Keratinocyte (primary cell): ENCODE measurements at regions not wholly inside any gene's neighbourhood (a gene's known extent, or its start where the extent isn't known, plus 50 kb on each side); places are given as distances from the start of the nearest gene placed in this dataset.

ENCODE experiments used
- DNase-seq: peaks from one replicate; pipeline ENCODE4 v3.0.0-alpha.2; 2011; ENCODE audit warnings: low read depth, missing footprints, low spot score
- FAIRE-seq: peaks from 2 replicates; lab custom pipeline; 2011; peaks lifted over from hg19 to GRCh38; lab: Jason Lieb, UNC
- H2AFZ ChIP-seq: 2 replicates; pipeline ENCODE4 v1.6.0; 2012; ENCODE audit warnings: low read length, control low read depth, inconsistent platforms; ENCODE audit not compliant: control insufficient read depth
- H3K27ac ChIP-seq: 2 replicates; pipeline ENCODE4 v1.5.1; 2011; ENCODE audit warnings: low read length; ENCODE audit not compliant: control insufficient read depth, insufficient read depth
- H3K27me3 ChIP-seq: 3 replicates; pipeline ENCODE4 v1.6.0; 2011; ENCODE audit warnings: low read length; ENCODE audit not compliant: control insufficient read depth, insufficient read depth; ENCODE audit errors: extremely low read depth
- H3K36me3 ChIP-seq, 2 experiments: 2 replicates in 1 of 2; 3 replicates in 1 of 2; pipeline ENCODE4 v1.5.1; 2011; ENCODE audit warnings: low read length in 2 of 2, mild to moderate bottlenecking in 1 of 2; ENCODE audit not compliant: control insufficient read depth in 2 of 2, insufficient read depth in 2 of 2; ENCODE audit errors: extremely low read depth in 1 of 2
- H3K4me1 ChIP-seq: 3 replicates; pipeline ENCODE4 v1.5.1; 2011; ENCODE audit warnings: low read length; ENCODE audit not compliant: control insufficient read depth, insufficient read depth; ENCODE audit errors: extremely low read depth
- H3K4me2 ChIP-seq: 3 replicates; pipeline ENCODE4 v1.6.0; 2011; ENCODE audit warnings: low read depth, low read length; ENCODE audit not compliant: control insufficient read depth, insufficient read depth; ENCODE audit errors: extremely low read depth
- H3K4me3 ChIP-seq, 3 experiments: fragments of 200-600 bp in 1 of 3; sonication (generic) in 1 of 3; 2 replicates in 2 of 3; 3 replicates in 1 of 3; pipeline ENCODE4 v1.5.1; 2011 to 2016; ENCODE audit warnings: low read length in 3 of 3, mild to moderate bottlenecking in 3 of 3, control low read depth in 2 of 3, inconsistent platforms in 1 of 3, low read depth in 1 of 3, mixed read lengths in 1 of 3, mixed run types in 1 of 3, moderate library complexity in 1 of 3; ENCODE audit not compliant: control insufficient read depth in 2 of 3, insufficient read depth in 2 of 3; ENCODE audit errors: extremely low read depth in 1 of 3
- H3K79me2 ChIP-seq: 2 replicates; pipeline ENCODE4 v1.6.0; 2012; ENCODE audit warnings: low read length; ENCODE audit not compliant: control insufficient read depth, insufficient read depth
- H3K9ac ChIP-seq: 3 replicates; pipeline ENCODE4 v1.6.0; 2011; ENCODE audit warnings: low read length; ENCODE audit not compliant: control insufficient read depth, insufficient read depth; ENCODE audit errors: extremely low read depth
- H3K9me1 ChIP-seq: 3 replicates; pipeline ENCODE4 v1.6.0; 2011; ENCODE audit warnings: low read length; ENCODE audit not compliant: control insufficient read depth, insufficient read depth; ENCODE audit errors: extremely low read depth
- H3K9me3 ChIP-seq: 2 replicates; pipeline ENCODE4 v1.5.1; 2012; ENCODE audit warnings: low read depth, low read length; ENCODE audit not compliant: control insufficient read depth
- H4K20me1 ChIP-seq: 3 replicates; pipeline ENCODE4 v1.6.0; 2011; ENCODE audit warnings: low read length; ENCODE audit not compliant: control insufficient read depth, insufficient read depth; ENCODE audit errors: extremely low read depth
- EZH2 ChIP-seq: IDR thresholded peaks from one replicate; pipeline ENCODE4 v1.6.1; 2012; ENCODE audit warnings: inconsistent platforms, mild to moderate bottlenecking, low read length, moderate library complexity
- dilution Hi-C: fragments of 300-500 bp; cut with MboI; formaldehyde crosslinking; loops from one replicate; pipeline ENCODE4 v1.7.0; 2020; ENCODE audit warnings: low sequenced_read_pairs; ENCODE audit not compliant: extremely low pct_ligation_motif_present
- TF ChIP-seq, protein P1 (sequence below), 3 experiments: IDR thresholded peaks in 1 of 3; conservative IDR thresholded peaks in 1 of 3; optimal IDR thresholded peaks in 1 of 3; 2 replicates in 2 of 3; 3 replicates in 1 of 3; pipeline versions ENCODE3 to v1.5.1; 2011; ENCODE audit warnings: low read length in 3 of 3, mild to moderate bottlenecking in 3 of 3, moderate library complexity in 2 of 3, control low read depth in 1 of 3, inconsistent platforms in 1 of 3; ENCODE audit not compliant: insufficient read depth in 2 of 3; ENCODE audit errors: extremely low read depth in 1 of 3

DNA sequence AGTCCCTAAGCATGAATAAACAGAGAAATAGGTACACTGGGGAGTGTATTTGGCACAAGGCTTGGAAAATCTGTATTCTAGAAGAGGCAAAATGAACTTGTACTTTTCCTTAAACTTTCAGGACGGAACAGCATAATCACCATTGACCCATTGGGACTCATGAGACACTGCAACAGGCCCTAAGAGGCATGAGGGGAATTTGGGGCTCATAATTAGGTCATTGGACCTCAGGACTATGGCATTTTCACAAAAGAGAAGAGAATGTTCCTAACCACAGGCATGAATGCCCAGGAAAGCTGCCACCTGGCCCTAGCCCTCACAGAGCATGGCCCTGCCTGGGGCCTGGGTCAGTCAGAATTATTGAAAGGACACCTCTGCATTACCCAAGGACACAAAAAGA, 67.9 kb upstream of the PIK3C3 start:
- no peaks in the 10 kb centered on the region for H3K9me3 ChIP-seq
- H3K4me3 ChIP-seq: no peak overlapping the region
- H3K4me1 ChIP-seq: no peaks in the 10 kb centered on the region
- no peaks in the 10 kb centered on the region for H3K79me2 ChIP-seq
- DNase-seq (no peak), FAIRE-seq (no peak)
- no peak overlapping the region for H2AFZ ChIP-seq
- no peaks in the 10 kb centered on the region for H3K27me3 ChIP-seq
- no peak overlapping the region for H3K27ac ChIP-seq
- H3K9ac ChIP-seq: no peak overlapping the region
- dilution Hi-C loops: no loop called here
- no peak overlapping the region for H3K4me2 ChIP-seq
- TF ChIP-seq, protein P1, sequence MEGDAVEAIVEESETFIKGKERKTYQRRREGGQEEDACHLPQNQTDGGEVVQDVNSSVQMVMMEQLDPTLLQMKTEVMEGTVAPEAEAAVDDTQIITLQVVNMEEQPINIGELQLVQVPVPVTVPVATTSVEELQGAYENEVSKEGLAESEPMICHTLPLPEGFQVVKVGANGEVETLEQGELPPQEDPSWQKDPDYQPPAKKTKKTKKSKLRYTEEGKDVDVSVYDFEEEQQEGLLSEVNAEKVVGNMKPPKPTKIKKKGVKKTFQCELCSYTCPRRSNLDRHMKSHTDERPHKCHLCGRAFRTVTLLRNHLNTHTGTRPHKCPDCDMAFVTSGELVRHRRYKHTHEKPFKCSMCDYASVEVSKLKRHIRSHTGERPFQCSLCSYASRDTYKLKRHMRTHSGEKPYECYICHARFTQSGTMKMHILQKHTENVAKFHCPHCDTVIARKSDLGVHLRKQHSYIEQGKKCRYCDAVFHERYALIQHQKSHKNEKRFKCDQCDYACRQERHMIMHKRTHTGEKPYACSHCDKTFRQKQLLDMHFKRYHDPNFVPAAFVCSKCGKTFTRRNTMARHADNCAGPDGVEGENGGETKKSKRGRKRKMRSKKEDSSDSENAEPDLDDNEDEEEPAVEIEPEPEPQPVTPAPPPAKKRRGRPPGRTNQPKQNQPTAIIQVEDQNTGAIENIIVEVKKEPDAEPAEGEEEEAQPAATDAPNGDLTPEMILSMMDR (optimal IDR thresholded peaks at IDR 0.05 in 1 of 3, IDR thresholded peaks at IDR 0.05 in 1 of 3, conservative IDR thresholded peaks at IDR 0.05 in 1 of 3; ENCODE audit: extremely low read depth in 1 of 3, insufficient read depth in 2 of 3, low read length in 3 of 3): no peak
- TF ChIP-seq EZH2: no peak
- H4K20me1 ChIP-seq: no peaks in the 10 kb centered on the region
- no peaks in the 10 kb centered on the region for H3K9me1 ChIP-seq
- no peaks in the 10 kb centered on the region for H3K36me3 ChIP-seq

DNA sequence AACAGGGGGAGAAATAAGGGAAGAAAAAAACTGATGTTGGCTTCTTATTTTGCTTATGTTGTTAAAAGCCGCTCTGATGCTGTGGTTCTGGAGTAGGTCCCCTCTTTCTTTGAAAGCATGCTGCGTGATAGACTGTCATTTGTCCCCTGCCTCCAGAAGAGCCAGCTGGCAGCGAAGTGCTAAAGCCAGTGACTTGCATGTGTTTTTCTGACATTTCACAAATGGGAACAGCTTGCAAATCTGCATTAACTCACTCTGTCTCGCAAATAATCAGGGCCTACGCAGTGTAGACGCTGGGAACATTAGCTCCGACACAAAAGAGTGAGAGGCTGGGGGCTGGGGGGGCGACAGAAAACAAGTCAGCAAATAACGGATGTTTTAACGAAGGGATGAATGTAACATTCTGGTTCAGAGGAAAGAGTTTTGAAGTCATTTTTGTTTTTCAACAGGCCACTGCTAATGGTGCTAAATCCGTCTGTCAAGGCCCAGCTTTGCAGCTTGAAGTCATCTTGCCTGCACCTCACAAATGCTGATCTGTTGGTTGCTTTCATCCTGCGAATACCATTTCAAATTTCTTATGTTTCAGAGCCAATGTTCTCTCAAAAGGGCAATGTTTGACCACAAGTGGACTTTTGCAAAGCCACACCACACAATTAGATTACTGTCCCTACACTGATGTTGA, 68.8 kb upstream of the PIK3C3 start:
- FAIRE-seq: no peak
- TF ChIP-seq EZH2: no peak
- TF ChIP-seq, protein P1 (optimal IDR thresholded peaks at IDR 0.05 in 1 of 3, IDR thresholded peaks at IDR 0.05 in 1 of 3, conservative IDR thresholded peaks at IDR 0.05 in 1 of 3; ENCODE audit: extremely low read depth in 1 of 3, insufficient read depth in 2 of 3, low read length in 3 of 3): no peak

More for the DNA sequence above, 68.8 kb upstream of the PIK3C3 start:
- no peaks in the 10 kb centered on the region for H3K79me2 ChIP-seq
- no peak overlapping the region for H3K4me3 ChIP-seq
- no peaks in the 10 kb centered on the region for H4K20me1 ChIP-seq
- no peak overlapping the region for H3K4me2 ChIP-seq
- DNase-seq: no peak
- peaks cover 1% of the 10 kb centered on the region for H3K4me1 ChIP-seq
- no peak overlapping the region for H3K9ac ChIP-seq
- no peaks in the 10 kb centered on the region for H3K9me1 ChIP-seq
- dilution Hi-C loops: no loop called here
- H3K36me3 ChIP-seq: no peaks in the 10 kb centered on the region
- H3K27me3 ChIP-seq: no peaks in the 10 kb centered on the region
- H3K27ac ChIP-seq: no peak overlapping the region
- no peak overlapping the region for H2AFZ ChIP-seq
- H3K9me3 ChIP-seq: no peaks in the 10 kb centered on the region
